ENCODE measurements at regions not wholly inside any gene's neighbourhood (a gene's known extent, or its start where the extent isn't known, plus 50 kb on each side); places are given as distances from the start of the nearest gene placed in this dataset.

DNA sequence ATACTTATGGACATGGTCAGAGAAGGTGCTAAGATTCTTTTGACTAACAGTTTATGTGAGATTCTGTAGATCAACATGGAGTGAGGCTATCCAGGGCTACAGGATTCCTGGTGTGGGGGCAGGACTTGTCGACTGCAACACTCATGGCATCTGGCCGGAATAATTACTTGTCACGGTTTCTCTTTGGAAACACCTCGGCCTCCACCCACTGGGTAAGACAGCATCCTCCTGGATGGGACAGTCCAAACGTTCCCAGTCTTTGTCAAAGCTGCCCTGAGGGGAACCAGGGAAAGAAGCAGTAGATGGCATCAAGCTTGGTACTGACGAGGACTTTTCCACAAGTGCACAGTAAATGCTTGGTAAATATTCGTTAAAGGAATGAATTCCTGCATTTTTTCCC, 762.8 kb downstream of the BRD1 start (continued):
- TF ChIP-seq ZNF574 (CRISPR knock-in tag; IDR thresholded peaks at IDR 0.05) (no peak), ATAD3A (CRISPR knock-in tag; IDR thresholded peaks at IDR 0.05) (no peak)

GRCh38 chr22:49063545-49063890, 764.2 kb downstream of the BRD1 start:
- no peaks in the 10 kb centered on the region for H3K79me2 ChIP-seq (ENCODE audit: insufficient read depth, low read length)
- H3K4me3 ChIP-seq (replicated peaks in 1 of 3; ENCODE audit: insufficient read depth in 1 of 3, low read depth in 2 of 3, low read length in 3 of 3), result no peak overlapping the region
- no peak for DNase-seq (ENCODE audit: low spot score)
- no peak overlapping the region for H2AFZ ChIP-seq (ENCODE audit: low read length)
- no peak overlapping the region for H3K27ac ChIP-seq (ENCODE audit: extremely low read length, insufficient read depth, low read length)
- no peak for ATAC-seq
- H3K4me1 ChIP-seq (ENCODE audit: insufficient read depth, low read length), result no peaks in the 10 kb centered on the region
- in situ Hi-C loops (cut with HindIII; ENCODE audit: extremely low pct_ligation_motif_present, low pct_unique_long_range_greater_than_20kb) (no loop called here), intact Hi-C loops (cut with micrococcal nuclease; ENCODE audit: unreplicated experiment) (no loop called here)
- no peaks in the 10 kb centered on the region for H3K36me3 ChIP-seq (replicated peaks in 1 of 2; ENCODE audit: control insufficient read depth in 1 of 2, insufficient read depth in 2 of 2, low read length in 2 of 2)
- POLR2A ChIA-PET, result no interaction called here
- CTCF ChIA-PET (ENCODE audit: low intra/inter-chr PET ratio, low total read pairs), result no interaction called here
- peaks cover 4 to 21% of the 10 kb centered on the region in 2 experiments; a peak in 3 of 5 replicates for H3K27me3 ChIP-seq (ENCODE audit: control insufficient read depth in 1 of 2, insufficient read depth in 2 of 2, low read length in 2 of 2)
- H3K9ac ChIP-seq (ENCODE audit: insufficient read depth, low read depth, low read length), result no peak overlapping the region
- H3K9me3 ChIP-seq (ENCODE audit: low read length), result no peaks in the 10 kb centered on the region
- no peaks in the 10 kb centered on the region for H4K20me1 ChIP-seq (ENCODE audit: insufficient read depth, low read length)
- no TSS peak for BruUV-seq (replicated peaks)
- no peak for FAIRE-seq
- H3K4me2 ChIP-seq (ENCODE audit: low read depth, low read length), result no peak overlapping the region
- 10% methylated on average over 4 of the region's 4 CpGs for WGBS (ENCODE audit: low lambda C conversion rate)
- TF ChIP-seq NCOA1 (CRISPR knock-in tag; IDR thresholded peaks at IDR 0.05) (no peak), TEAD2 (CRISPR knock-in tag; IDR thresholded peaks at IDR 0.05) (no peak), HNF4G (IDR thresholded peaks at IDR 0.05; ENCODE audit: borderline replicate concordance, low read depth, low read length) (no peak), HNF4G (CRISPR knock-in tag; IDR thresholded peaks at IDR 0.05; ENCODE audit: borderline replicate concordance, low read depth) (no peak), ZNF333 (CRISPR knock-in tag; IDR thresholded peaks at IDR 0.05; ENCODE audit: borderline replicate concordance) (no peak), ZNF296 (CRISPR knock-in tag; conservative IDR thresholded peaks at IDR 0.05) (no peak), IRF1 (CRISPR knock-in tag; IDR thresholded peaks at IDR 0.05; ENCODE audit: low read depth) (no peak), HDAC2 (CRISPR knock-in tag; IDR thresholded peaks at IDR 0.05) (no peak), TOPORS (CRISPR knock-in tag; IDR thresholded peaks at IDR 0.05) (no peak)
- TF ChIP-seq, protein P1, sequence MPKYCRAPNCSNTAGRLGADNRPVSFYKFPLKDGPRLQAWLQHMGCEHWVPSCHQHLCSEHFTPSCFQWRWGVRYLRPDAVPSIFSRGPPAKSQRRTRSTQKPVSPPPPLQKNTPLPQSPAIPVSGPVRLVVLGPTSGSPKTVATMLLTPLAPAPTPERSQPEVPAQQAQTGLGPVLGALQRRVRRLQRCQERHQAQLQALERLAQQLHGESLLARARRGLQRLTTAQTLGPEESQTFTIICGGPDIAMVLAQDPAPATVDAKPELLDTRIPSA (CRISPR knock-in tag; IDR thresholded peaks at IDR 0.05; ENCODE audit: borderline replicate concordance), result no peak
- TF ChIP-seq, protein P2, sequence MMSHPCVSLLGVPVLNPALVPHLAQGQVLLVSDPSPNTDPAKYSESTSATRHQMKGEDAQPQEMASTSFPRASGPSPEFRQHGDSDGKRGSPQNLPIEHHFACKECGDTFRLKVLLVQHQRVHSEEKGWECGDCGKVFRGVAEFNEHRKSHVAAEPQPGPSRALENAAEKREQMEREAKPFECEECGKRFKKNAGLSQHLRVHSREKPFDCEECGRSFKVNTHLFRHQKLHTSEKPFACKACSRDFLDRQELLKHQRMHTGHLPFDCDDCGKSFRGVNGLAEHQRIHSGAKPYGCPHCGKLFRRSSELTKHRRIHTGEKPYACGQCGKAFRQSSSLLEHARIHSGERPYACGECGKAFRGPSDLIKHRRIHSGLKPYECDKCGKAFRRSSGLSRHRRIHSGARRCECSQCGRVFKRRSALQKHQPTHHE (CRISPR knock-in tag; IDR thresholded peaks at IDR 0.05; ENCODE audit: borderline replicate concordance), result no peak

Measured in HepG2 (cell line).